ENCODE measurements at regions not wholly inside any gene's neighbourhood (a gene's known extent, or its start where the extent isn't known, plus 50 kb on each side); places are given as distances from the start of the nearest gene placed in this dataset.

GRCh38 chr4:89590128-89590527 is 246.8 kb downstream of the SNCA start:
- Mint-ChIP-seq H3K27ac (no peak overlapping the region), H3K4me3 (no peak overlapping the region), H3K4me1 (no peaks in the 10 kb centered on the region), H3K9me3 (ENCODE audit: insufficient read depth) (no peaks in the 10 kb centered on the region), H3K27me3 (no peaks in the 10 kb centered on the region)
- no peaks in the 10 kb centered on the region for H3K9me3 ChIP-seq (ENCODE audit: control extremely low read depth in 1 of 3, control insufficient read depth in 2 of 3, insufficient read depth in 1 of 3, low read length in 2 of 3)
- no peak overlapping the region for H3K4me3 ChIP-seq (ENCODE audit: control extremely low read depth in 1 of 5, extremely low read depth in 1 of 5, insufficient read depth in 1 of 5, low read depth in 2 of 5, low read length in 4 of 5)
- DNase-seq (no peak), ATAC-seq (ENCODE audit: low read depth) (no peak)
- H3K36me3 ChIP-seq (replicated peaks in 1 of 2; ENCODE audit: control extremely low read depth in 1 of 2, control insufficient read depth in 1 of 2, extremely low read depth in 1 of 2, insufficient read depth in 2 of 2, low read length in 1 of 2) = no peaks in the 10 kb centered on the region
- 100% methylated on average over 1 of the region's 2 CpGs for WGBS (ENCODE audit: insufficient coverage)
- no peaks in the 10 kb centered on the region for H3K79me2 ChIP-seq (ENCODE audit: control insufficient read depth, insufficient read depth, low read length)
- TF ChIP-seq CTCF (IDR thresholded peaks at IDR 0.05) = no peak
- TF ChIP-seq EZH2 (IDR thresholded peaks at IDR 0.05; ENCODE audit: borderline replicate concordance, insufficient read depth, low read depth, low read length, poor library complexity, severe bottlenecking) = no peak
- no peak overlapping the region for H3K27ac ChIP-seq (ENCODE audit: low read length in 2 of 2)
- H4K20me1 ChIP-seq (ENCODE audit: control insufficient read depth, insufficient read depth, low read length, poor library complexity, severe bottlenecking) = no peaks in the 10 kb centered on the region
- CTCF ChIA-PET = no interaction called here
- no peak overlapping the region for H2AFZ ChIP-seq (ENCODE audit: insufficient read depth, low read depth, low read length, poor library complexity, severe bottlenecking)
- POLR2A ChIA-PET = no interaction called here
- H3K9ac ChIP-seq (ENCODE audit: low read length) = no peak overlapping the region
- no peaks in the 10 kb centered on the region for H3K27me3 ChIP-seq (replicated peaks in 1 of 4; ENCODE audit: control extremely low read depth in 1 of 4, control insufficient read depth in 3 of 4, insufficient read depth in 4 of 4, low read length in 3 of 4)
- intact Hi-C loops (cut with micrococcal nuclease) = no loop called here
- H3K4me1 ChIP-seq (ENCODE audit: control insufficient read depth in 2 of 2, insufficient read depth in 2 of 2, low read length in 2 of 2) = no peaks in the 10 kb centered on the region
- no peak overlapping the region for H3K4me2 ChIP-seq (replicated peaks; ENCODE audit: low read depth, low read length, poor library complexity, severe bottlenecking)

GRCh38 chr4:89588421-89588820 is 248.5 kb downstream of the SNCA start:
- Histone ChIP-seq H3K4me2 (replicated peaks; ENCODE audit: low read depth, low read length, poor library complexity, severe bottlenecking) (no peak overlapping the region), H3K9ac (ENCODE audit: low read length) (no peak overlapping the region), H3K27me3 (replicated peaks in 1 of 4; ENCODE audit: control extremely low read depth in 1 of 4, control insufficient read depth in 3 of 4, insufficient read depth in 4 of 4, low read length in 3 of 4) (no peaks in the 10 kb centered on the region), H3K9me3 (ENCODE audit: control extremely low read depth in 1 of 3, control insufficient read depth in 2 of 3, insufficient read depth in 1 of 3, low read length in 2 of 3) (no peaks in the 10 kb centered on the region), H2AFZ (ENCODE audit: insufficient read depth, low read depth, low read length, poor library complexity, severe bottlenecking) (no peak overlapping the region), H4K20me1 (ENCODE audit: control insufficient read depth, insufficient read depth, low read length, poor library complexity, severe bottlenecking) (no peaks in the 10 kb centered on the region), H3K4me3 (ENCODE audit: control extremely low read depth in 1 of 5, extremely low read depth in 1 of 5, insufficient read depth in 1 of 5, low read depth in 2 of 5, low read length in 4 of 5) (no peak overlapping the region), H3K4me1 (ENCODE audit: control insufficient read depth in 2 of 2, insufficient read depth in 2 of 2, low read length in 2 of 2) (no peaks in the 10 kb centered on the region), H3K79me2 (ENCODE audit: control insufficient read depth, insufficient read depth, low read length) (no peaks in the 10 kb centered on the region), H3K36me3 (replicated peaks in 1 of 2; ENCODE audit: control extremely low read depth in 1 of 2, control insufficient read depth in 1 of 2, extremely low read depth in 1 of 2, insufficient read depth in 2 of 2, low read length in 1 of 2) (no peaks in the 10 kb centered on the region), H3K27ac (ENCODE audit: low read length in 2 of 2) (no peak overlapping the region)
- ChIA-PET CTCF (no interaction called here), POLR2A (no interaction called here)
- no CpG with 5 or more reads among the region's 1 CpG for WGBS (ENCODE audit: insufficient coverage)
- no peaks in the 10 kb centered on the region for H3K9me3 Mint-ChIP-seq (ENCODE audit: insufficient read depth)
- H3K27me3 Mint-ChIP-seq = no peaks in the 10 kb centered on the region
- DNase-seq (no peak), ATAC-seq (ENCODE audit: low read depth) (no peak)
- no peaks in the 10 kb centered on the region for H3K4me1 Mint-ChIP-seq
- no peak for TF ChIP-seq EZH2 (IDR thresholded peaks at IDR 0.05; ENCODE audit: borderline replicate concordance, insufficient read depth, low read depth, low read length, poor library complexity, severe bottlenecking)
- no peak for TF ChIP-seq CTCF (IDR thresholded peaks at IDR 0.05)
- no peak overlapping the region for H3K4me3 Mint-ChIP-seq
- intact Hi-C loops (cut with micrococcal nuclease) = no loop called here
- no peak overlapping the region for H3K27ac Mint-ChIP-seq
